NCI-H1930 (cell line): ENCODE measurements at regions not wholly inside any gene's neighbourhood (a gene's known extent, or its start where the extent isn't known, plus 50 kb on each side); places are given as distances from the start of the nearest gene placed in this dataset.

Experiments
- DNase-seq, 2 experiments: peaks; one replicate each; lab custom pipeline; 2025; lab: John Stamatoyannopoulos, UW

- no peak for DNase-seq
Observed at GRCh38 chr12:85509081-85509856, 229.2 kb downstream of the ALX1 start.

DNA sequence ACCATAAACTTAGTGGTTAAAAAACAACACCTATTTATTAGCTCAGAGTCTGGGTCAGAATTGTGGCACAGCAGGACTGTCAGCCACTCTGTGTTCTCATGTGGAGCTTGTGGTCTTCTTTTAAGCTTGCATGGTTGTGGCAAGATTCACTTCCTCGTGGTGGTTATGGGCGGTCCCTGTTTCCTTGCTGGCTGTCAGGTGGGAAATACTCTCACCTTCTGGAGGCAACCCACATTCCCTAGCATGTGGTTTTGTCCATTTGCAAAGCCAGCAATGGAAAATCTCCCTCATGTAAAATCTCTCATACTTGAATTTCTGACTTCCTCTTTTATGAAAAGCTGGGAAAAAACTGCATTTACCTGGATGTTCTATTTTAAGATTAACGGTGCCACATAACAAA lies 229.8 kb downstream of the ALX1 start:
- DNase-seq: no peak

DNA sequence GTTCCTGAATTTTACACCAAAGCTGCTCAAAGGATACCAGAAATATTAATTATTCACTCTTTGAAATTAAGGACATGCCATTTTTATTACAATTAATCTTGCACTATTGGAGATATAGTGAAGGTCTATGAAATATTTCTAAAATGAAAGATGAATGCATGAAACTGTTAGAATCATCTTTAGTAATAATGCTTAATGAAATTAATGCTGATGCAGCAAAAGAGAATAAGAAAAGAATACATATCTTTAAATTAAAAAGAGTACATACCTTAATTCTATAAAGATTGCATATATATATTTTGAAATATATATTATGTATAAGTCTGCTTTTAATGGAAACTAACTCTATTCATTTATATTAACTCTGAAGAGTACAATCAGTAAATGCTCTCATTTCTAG lies 236.0 kb downstream of the ALX1 start:
- no peak for DNase-seq

DNA sequence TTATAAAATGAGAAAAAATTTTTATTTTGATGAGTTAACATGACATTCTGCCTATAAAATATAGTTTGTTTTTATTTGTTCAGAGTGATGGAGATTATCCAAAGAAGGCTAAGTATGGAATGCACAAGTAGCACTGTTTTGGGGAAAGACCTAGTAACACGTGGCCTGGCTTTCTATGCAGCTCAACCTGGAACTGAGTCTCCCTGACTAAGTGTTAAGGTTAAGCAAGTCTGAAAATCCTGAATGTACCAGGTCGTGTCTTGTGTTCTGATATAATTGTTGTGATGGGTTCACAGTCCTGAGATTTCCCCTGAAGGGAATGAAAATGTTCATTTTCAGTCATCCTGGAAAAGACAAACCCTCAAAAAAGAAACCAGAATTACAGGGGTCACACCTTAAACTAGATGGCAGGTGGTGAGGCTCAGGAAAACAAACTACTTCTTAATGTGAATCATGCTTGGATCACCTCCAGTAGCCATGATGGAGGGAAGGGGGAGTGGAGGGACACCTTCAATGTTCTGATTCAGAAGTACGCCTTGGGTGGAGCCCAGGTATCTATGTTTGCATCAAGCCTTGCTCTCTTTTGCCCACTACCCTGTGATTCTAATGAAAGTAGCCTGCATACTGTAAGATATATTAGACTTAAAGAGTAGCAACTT lies 236.8 kb downstream of the ALX1 start:
- DNase-seq: no peak

DNA sequence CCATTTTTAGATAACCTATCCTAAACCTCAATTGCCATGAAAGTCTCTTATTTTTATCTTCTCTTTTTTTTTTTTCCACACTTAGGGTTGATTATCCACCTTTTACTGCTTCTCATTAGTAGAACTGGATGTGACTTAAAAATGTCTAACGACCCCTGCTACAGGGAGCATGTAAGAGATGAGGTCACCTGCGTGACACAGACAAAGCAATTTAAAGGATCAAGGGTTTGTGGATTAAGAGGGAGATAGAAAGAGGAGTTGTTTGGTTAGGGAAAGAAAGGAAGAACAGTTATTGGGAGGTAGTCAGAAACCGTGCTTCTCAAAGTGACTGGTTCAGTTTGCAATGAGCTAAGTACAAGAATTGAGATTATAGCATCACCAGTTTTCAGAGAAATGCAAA lies 239.1 kb downstream of the ALX1 start:
- DNase-seq: no peak

DNA sequence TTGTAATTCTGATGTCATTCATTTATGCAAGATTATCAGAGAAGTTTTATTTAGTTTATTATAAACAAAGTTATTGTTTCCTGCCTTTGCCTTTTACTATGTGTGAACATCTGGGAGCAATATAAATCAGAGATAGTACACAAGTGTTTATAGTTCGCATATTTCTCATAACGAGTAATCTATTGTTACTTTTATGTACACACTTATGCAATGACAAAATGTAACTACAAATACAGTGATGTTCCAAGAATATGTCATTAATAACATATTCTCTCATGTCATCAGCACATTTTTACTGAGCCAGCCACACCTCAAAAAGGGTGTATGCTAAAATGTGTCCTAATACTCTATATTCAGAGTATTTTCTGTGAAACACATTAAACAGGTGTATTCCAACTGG lies 243.2 kb downstream of the ALX1 start:
- no peak for DNase-seq

- DNase-seq: no peak
Observed at GRCh38 chr12:85527192-85527591, 247.2 kb downstream of the ALX1 start.

- DNase-seq: no peak
Observed at GRCh38 chr12:85529896-85530295, 249.9 kb downstream of the ALX1 start.

DNA sequence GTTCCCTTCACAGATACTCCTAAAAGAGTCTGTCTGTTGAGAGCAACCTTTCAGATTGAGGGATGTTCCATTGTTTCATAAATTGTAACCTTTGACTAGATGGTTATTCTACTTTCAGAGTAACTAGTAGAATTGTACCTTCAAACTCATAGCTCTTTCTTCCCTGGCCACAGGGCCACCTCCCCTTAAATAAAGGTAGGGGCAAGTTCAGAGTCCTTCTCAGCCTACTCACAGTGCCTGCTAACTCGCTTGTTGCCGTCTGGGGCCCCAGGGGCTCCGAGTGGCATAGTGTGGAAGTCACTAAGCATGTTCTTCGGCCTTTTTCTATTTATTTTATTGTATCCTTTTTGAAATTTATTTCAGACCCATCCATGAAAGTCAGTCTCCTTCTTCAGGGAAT lies 250.4 kb downstream of the ALX1 start:
- DNase-seq: no peak

GRCh38 chr12:85531341-85531740 lies 251.3 kb downstream of the ALX1 start:
- no peak for DNase-seq

DNA sequence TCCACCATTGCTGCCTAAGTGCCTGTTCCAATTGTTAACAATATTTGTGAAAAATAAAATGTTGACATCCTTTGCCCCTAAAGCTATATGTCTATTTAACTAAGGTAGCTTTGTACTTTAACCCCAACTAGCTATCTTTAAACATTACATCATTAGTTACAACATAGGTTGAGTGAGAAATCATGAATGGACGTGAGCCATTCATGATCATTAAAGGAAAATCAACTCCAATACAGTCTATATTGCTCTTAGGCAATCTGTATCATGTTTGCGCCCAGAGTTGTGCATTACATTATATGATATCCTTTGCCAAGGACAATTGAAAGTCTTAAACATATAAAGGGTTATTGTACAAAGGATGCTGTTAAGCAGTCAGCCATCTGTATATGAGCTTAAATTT lies 269.6 kb downstream of the ALX1 start:
- DNase-seq: no peak

DNA sequence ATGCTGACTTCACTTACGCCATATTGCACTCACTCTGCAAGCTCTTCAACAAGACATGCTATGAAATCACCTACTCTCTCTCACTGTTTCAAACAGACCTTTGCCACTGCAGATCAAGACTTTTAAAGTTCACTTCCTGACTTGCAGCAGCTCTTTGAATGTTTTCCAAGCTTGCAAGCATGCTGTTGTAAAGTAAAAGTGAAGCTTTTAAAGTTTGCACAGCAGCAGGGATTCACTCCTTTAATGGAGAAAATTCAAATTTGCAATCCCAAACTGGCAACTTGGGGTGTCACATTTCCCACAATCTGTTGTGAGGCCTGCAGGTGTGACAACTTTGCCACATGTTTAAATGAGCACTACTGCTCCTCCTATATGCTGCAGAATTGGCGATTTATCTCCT lies 270.9 kb downstream of the ALX1 start:
- DNase-seq: no peak

- no peak for DNase-seq
Observed at GRCh38 chr12:85552461-85552860, 272.4 kb downstream of the ALX1 start.

GRCh38 chr12:85557850-85558249 lies 277.8 kb downstream of the ALX1 start:
- DNase-seq: no peak

DNA sequence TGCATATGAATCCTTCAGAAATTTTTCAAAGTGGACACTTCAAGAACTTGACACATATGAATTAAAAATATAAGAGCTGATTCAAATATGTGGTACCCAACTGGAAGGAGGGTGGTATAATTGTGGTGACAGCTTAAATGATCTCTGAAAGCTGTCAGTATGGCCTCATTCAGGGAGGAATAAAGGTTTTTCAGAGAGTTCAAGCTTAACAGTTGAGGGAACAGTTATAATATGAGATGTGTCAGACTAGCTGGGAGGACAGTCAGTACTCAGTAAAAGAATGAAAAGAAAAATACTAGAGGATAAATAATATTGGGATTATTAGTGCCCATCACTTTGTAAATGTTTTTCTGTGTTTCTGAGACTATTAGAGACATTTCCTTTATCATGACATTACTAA lies 277.5 kb downstream of the RASSF9 start:
- no peak for DNase-seq

- no peak for DNase-seq
Observed at GRCh38 chr12:85559127-85559526, 277.1 kb downstream of the RASSF9 start.

GRCh38 chr12:85559536-85559935 lies 276.7 kb downstream of the RASSF9 start:
- no peak for DNase-seq

GRCh38 chr12:85562765-85563164 lies 273.4 kb downstream of the RASSF9 start:
- DNase-seq: no peak

DNA sequence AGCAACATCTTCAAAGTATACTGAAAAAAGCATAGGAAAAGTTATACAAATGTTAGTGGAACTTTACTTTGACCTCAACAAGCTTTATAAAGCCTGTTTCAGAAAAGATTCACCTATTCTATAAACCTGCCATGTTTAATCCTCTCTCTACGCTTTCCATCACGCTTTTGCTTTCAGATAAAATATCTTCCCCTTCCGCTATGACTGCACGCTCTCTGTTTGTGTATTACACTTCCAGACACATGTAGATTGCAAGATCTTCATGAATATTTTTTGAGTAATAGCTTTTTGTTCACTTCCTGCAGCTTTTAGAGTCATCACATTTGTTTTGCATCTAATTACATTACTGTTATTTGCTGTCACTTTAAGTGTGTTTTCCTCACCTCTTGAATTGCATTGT lies 271.4 kb downstream of the RASSF9 start:
- DNase-seq: no peak

- DNase-seq: no peak
Observed at GRCh38 chr12:85568395-85569103, 267.7 kb downstream of the RASSF9 start.

- no peak for DNase-seq
Observed at GRCh38 chr12:85569261-85569660, 266.9 kb downstream of the RASSF9 start.

DNA sequence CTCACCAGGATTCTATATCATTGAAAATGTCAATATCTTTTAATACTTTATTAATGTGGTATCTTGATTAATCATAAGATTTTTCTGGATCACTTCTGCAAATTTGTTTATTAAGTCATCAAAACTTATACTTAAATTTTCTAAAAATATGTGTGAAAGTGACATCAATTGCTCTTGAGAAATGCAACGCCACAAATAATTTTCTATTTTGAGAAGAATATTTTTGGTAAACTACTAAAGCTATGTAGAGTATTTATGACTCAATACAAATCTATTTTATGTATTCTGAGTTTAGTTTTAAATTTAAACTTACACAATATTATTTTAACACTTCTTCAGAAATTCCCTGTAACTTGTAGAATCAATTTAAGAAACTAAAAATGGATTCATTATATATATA lies 263.3 kb downstream of the RASSF9 start:
- DNase-seq: no peak

DNA sequence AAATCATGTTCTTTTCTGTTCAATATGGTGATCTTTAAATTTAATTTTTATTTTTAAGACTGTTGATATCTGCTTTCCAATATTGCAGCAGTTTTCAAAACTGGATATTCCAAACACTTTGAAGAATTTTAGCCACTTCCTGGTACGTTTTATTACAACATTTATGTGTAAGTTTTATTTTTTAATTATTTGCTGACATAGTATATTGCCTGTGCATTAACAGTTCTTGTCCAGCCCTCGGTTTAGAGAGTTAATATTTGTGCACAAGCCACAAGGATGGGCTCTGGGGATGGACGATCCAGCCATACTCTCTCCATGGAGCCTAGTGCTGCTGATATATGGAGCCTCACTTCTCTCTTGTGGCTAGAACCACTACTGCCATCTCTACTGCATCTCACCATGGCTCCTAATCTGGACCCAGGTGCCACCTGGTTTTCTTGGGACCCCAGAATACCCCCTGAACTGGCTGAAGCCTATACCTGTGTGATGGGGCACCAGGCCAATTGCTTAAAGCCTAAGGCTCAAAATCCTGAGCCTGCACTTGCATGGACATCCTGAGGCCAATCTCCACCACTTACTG lies 262.5 kb downstream of the RASSF9 start:
- no peak for DNase-seq
